ENCODE measurements at regions not wholly inside any gene's neighbourhood (a gene's known extent, or its start where the extent isn't known, plus 50 kb on each side); places are given as distances from the start of the nearest gene placed in this dataset.

GRCh38 chr13:104310861-104311260 lies 1244.6 kb upstream of the SLC10A2 start:
- intact Hi-C loops (cut with micrococcal nuclease; ENCODE audit: unreplicated experiment) = no loop called here
- Histone ChIP-seq H3K4me1 (ENCODE audit: insufficient read depth, low read length, poor library complexity, severe bottlenecking) (no peaks in the 10 kb centered on the region), H3K79me2 (ENCODE audit: insufficient read depth, low read depth, low read length) (no peaks in the 10 kb centered on the region), H3K9me3 (ENCODE audit: low read length) (no peaks in the 10 kb centered on the region), H2AFZ (ENCODE audit: low read length) (no peak overlapping the region), H3K4me2 (ENCODE audit: low read length) (no peak overlapping the region), H3K36me3 (ENCODE audit: insufficient read depth, low read length) (no peaks in the 10 kb centered on the region), H3K9me2 (ENCODE audit: insufficient read depth, low read length) (no peaks in the 10 kb centered on the region), H4K20me1 (ENCODE audit: insufficient read depth, low read length) (no peaks in the 10 kb centered on the region), H3K27ac (ENCODE audit: low read depth, low read length, poor library complexity, severe bottlenecking) (no peak overlapping the region), H3K4me3 (ENCODE audit: low read depth, low read length, poor library complexity, severe bottlenecking) (no peak overlapping the region)
- ChIA-PET POLR2A (no interaction called here), CTCF (ENCODE audit: unreplicated experiment) (no interaction called here)
- DNase-seq (ENCODE audit: low spot score) = no peak
- TF ChIP-seq EZH2phosphoT487 (IDR thresholded peaks at IDR 0.05; ENCODE audit: borderline replicate concordance, low read depth, low read length) = no peak
- TF ChIP-seq CTCF (conservative IDR thresholded peaks at IDR 0.05; ENCODE audit: low read length) = no peak
- no TSS peak for BruUV-seq (replicated peaks)

- H3K4me2 ChIP-seq (ENCODE audit: low read length) = no peak overlapping the region
- H3K79me2 ChIP-seq (ENCODE audit: insufficient read depth, low read depth, low read length) = no peaks in the 10 kb centered on the region
- H3K9me3 ChIP-seq (ENCODE audit: low read length) = no peaks in the 10 kb centered on the region
- BruUV-seq (replicated peaks) = no TSS peak
- no peaks in the 10 kb centered on the region for H3K36me3 ChIP-seq (ENCODE audit: insufficient read depth, low read length)
- H4K20me1 ChIP-seq (ENCODE audit: insufficient read depth, low read length) = no peaks in the 10 kb centered on the region
- no peak for TF ChIP-seq EZH2phosphoT487 (IDR thresholded peaks at IDR 0.05; ENCODE audit: borderline replicate concordance, low read depth, low read length)
- no peak for TF ChIP-seq CTCF (conservative IDR thresholded peaks at IDR 0.05; ENCODE audit: low read length)
- H3K4me3 ChIP-seq (ENCODE audit: low read depth, low read length, poor library complexity, severe bottlenecking) = no peak overlapping the region
- no peak for DNase-seq (ENCODE audit: low spot score)
- no peaks in the 10 kb centered on the region for H3K9me2 ChIP-seq (ENCODE audit: insufficient read depth, low read length)
- CTCF ChIA-PET (ENCODE audit: unreplicated experiment) = no interaction called here
- intact Hi-C loops (cut with micrococcal nuclease; ENCODE audit: unreplicated experiment) = no loop called here
- POLR2A ChIA-PET = no interaction called here
- H3K4me1 ChIP-seq (ENCODE audit: insufficient read depth, low read length, poor library complexity, severe bottlenecking) = no peaks in the 10 kb centered on the region
- H3K27ac ChIP-seq (ENCODE audit: low read depth, low read length, poor library complexity, severe bottlenecking) = no peak overlapping the region
- no peak overlapping the region for H2AFZ ChIP-seq (ENCODE audit: low read length)
Observed at GRCh38 chr13:104309431-104309830, 1243.2 kb upstream of the SLC10A2 start.

- Histone ChIP-seq H2AFZ (ENCODE audit: low read length) (no peak overlapping the region), H3K4me3 (ENCODE audit: low read depth, low read length, poor library complexity, severe bottlenecking) (no peak overlapping the region), H3K4me1 (ENCODE audit: insufficient read depth, low read length, poor library complexity, severe bottlenecking) (no peaks in the 10 kb centered on the region), H3K36me3 (ENCODE audit: insufficient read depth, low read length) (no peaks in the 10 kb centered on the region), H3K4me2 (ENCODE audit: low read length) (no peak overlapping the region), H3K9me2 (ENCODE audit: insufficient read depth, low read length) (no peaks in the 10 kb centered on the region), H3K27ac (ENCODE audit: low read depth, low read length, poor library complexity, severe bottlenecking) (no peak overlapping the region), H3K9me3 (ENCODE audit: low read length) (no peaks in the 10 kb centered on the region), H3K79me2 (ENCODE audit: insufficient read depth, low read depth, low read length) (no peaks in the 10 kb centered on the region), H4K20me1 (ENCODE audit: insufficient read depth, low read length) (no peaks in the 10 kb centered on the region)
- no peak for DNase-seq (ENCODE audit: low spot score)
- CTCF ChIA-PET (ENCODE audit: unreplicated experiment) = no interaction called here
- TF ChIP-seq EZH2phosphoT487 (IDR thresholded peaks at IDR 0.05; ENCODE audit: borderline replicate concordance, low read depth, low read length) (no peak), CTCF (conservative IDR thresholded peaks at IDR 0.05; ENCODE audit: low read length) (no peak)
- POLR2A ChIA-PET = no interaction called here
- BruUV-seq (replicated peaks) = no TSS peak
- intact Hi-C loops (cut with micrococcal nuclease; ENCODE audit: unreplicated experiment) = no loop called here
Observed at GRCh38 chr13:104301171-104301975, 1235.2 kb upstream of the SLC10A2 start.

Data from OCI-LY7 (cell line).